WTC11 (cell line): ENCODE measurements at regions not wholly inside any gene's neighbourhood (a gene's known extent, or its start where the extent isn't known, plus 50 kb on each side); places are given as distances from the start of the nearest gene placed in this dataset.

Experiments used
- ATAC-seq: fragments of 200-7000 bp; cut with Tn5 transposase; 2 replicates; pipeline ENCODE4 v1.10.0; 2021; ENCODE audit warnings: mild to moderate bottlenecking, moderate library complexity
- CTCF ChIA-PET: fragments of 300-600 bp; sonication (Branson Sonifier 250); formaldehyde crosslinking; loops from one replicate; lab custom pipeline; 2021; ENCODE audit warnings: antibody characterized with exemption; lab: Charles Lee
- POLR2A ChIA-PET: fragments of 350-600 bp; sonication (Branson Sonifier 250); formaldehyde crosslinking; loops from one replicate; lab custom pipeline; 2021; ENCODE audit warnings: antibody characterized with exemption; lab: Charles Lee
- DNase-seq: peaks from one replicate; pipeline ENCODE4 v3.0.0; 2021; ENCODE audit warnings: low spot score
- H3K27ac Mint-ChIP-seq: 2 replicates; pipeline ENCODE4 v1.8.0; 2021; ENCODE audit warnings: mixed read lengths
- H3K27me3 Mint-ChIP-seq: 2 replicates; pipeline ENCODE4 v1.8.0; 2021; ENCODE audit warnings: low read depth, mild to moderate bottlenecking, moderate library complexity, mixed read lengths
- H3K36me3 Mint-ChIP-seq: 2 replicates; pipeline ENCODE4 v1.8.0; 2021; ENCODE audit warnings: mixed read lengths
- H3K4me1 Mint-ChIP-seq: 2 replicates; pipeline ENCODE4 v1.8.0; 2022; ENCODE audit warnings: mixed read lengths
- H3K4me3 Mint-ChIP-seq: 2 replicates; pipeline ENCODE4 v1.8.0; 2021; ENCODE audit warnings: mild to moderate bottlenecking, moderate library complexity, mixed read lengths
- H3K9me3 Mint-ChIP-seq: 2 replicates; pipeline ENCODE4 v1.8.0; 2021; ENCODE audit warnings: mixed read lengths
- ATF1 ChIP-seq: sonication (generic); formaldehyde crosslinking; IDR thresholded peaks from 2 replicates; pipeline ENCODE4 v1.8.1; 2023; ENCODE audit warnings: mild to moderate bottlenecking, moderate library complexity, missing genetic modification reagents
- EMX1 ChIP-seq: fragments of 250-450 bp; sonication (Bioruptor Pico); IDR thresholded peaks from 2 replicates; pipeline ENCODE4 v1.8.0; 2021; ENCODE audit warnings: mild to moderate bottlenecking
- NFYB ChIP-seq: sonication (generic); formaldehyde crosslinking; conservative IDR thresholded peaks from 2 replicates; pipeline ENCODE4 v1.8.0; 2022; ENCODE audit warnings: low read depth, missing genetic modification reagents
- NR3C1 ChIP-seq: sonication (generic); formaldehyde crosslinking; conservative IDR thresholded peaks from 2 replicates; pipeline ENCODE4 v1.8.1; 2023; ENCODE audit warnings: low read depth, mild to moderate bottlenecking, missing genetic modification reagents
- RELA ChIP-seq: sonication (generic); formaldehyde crosslinking; IDR thresholded peaks from 2 replicates; pipeline ENCODE4 v1.8.1; 2022; ENCODE audit warnings: missing genetic modification reagents, mild to moderate bottlenecking, borderline replicate concordance
- TCF7 ChIP-seq: sonication (generic); formaldehyde crosslinking; IDR thresholded peaks from 2 replicates; pipeline ENCODE4 v1.8.0; 2022; ENCODE audit warnings: mild to moderate bottlenecking, low read depth, missing genetic modification reagents, moderate library complexity
- ZNF138 ChIP-seq: sonication (generic); formaldehyde crosslinking; conservative IDR thresholded peaks from 2 replicates; pipeline ENCODE4 v1.8.1; 2022; ENCODE audit warnings: mild to moderate bottlenecking, moderate library complexity, missing genetic modification reagents
- ZNF219 ChIP-seq: sonication (generic); formaldehyde crosslinking; IDR thresholded peaks from 2 replicates; pipeline ENCODE4 v1.8.0; 2023; ENCODE audit warnings: missing genetic modification reagents, mild to moderate bottlenecking, borderline replicate concordance
- ZNF263 ChIP-seq: sonication (generic); formaldehyde crosslinking; IDR thresholded peaks from 2 replicates; pipeline ENCODE4 v1.8.1; 2022; ENCODE audit warnings: low read depth, mild to moderate bottlenecking, moderate library complexity, missing genetic modification reagents
- TF ChIP-seq, protein P1 (sequence below): sonication (generic); formaldehyde crosslinking; IDR thresholded peaks from 2 replicates; pipeline ENCODE4 v1.8.1; 2022; ENCODE audit warnings: missing genetic modification reagents, borderline replicate concordance
- TF ChIP-seq, protein P2 (sequence below): sonication (generic); formaldehyde crosslinking; IDR thresholded peaks from 2 replicates; pipeline ENCODE4 v1.8.1; 2022; ENCODE audit warnings: low read depth, mild to moderate bottlenecking, moderate library complexity, missing genetic modification reagents, borderline replicate concordance
- TF ChIP-seq, protein P3 (sequence below): fragments of 250-450 bp; sonication (Bioruptor Pico); IDR thresholded peaks from 2 replicates; pipeline ENCODE4 v1.9.0; 2021; ENCODE audit warnings: mild to moderate bottlenecking
- TF ChIP-seq, protein P4 (sequence below): fragments of 250-450 bp; sonication (Bioruptor Pico); IDR thresholded peaks from 2 replicates; pipeline ENCODE4 v1.8.0; 2021; ENCODE audit warnings: mild to moderate bottlenecking
- TF ChIP-seq, protein P5 (sequence below): sonication (generic); formaldehyde crosslinking; IDR thresholded peaks from 2 replicates; pipeline ENCODE4 v1.8.1; 2022; ENCODE audit warnings: low read depth, missing genetic modification reagents, borderline replicate concordance
- TF ChIP-seq, protein P6 (sequence below): sonication (generic); formaldehyde crosslinking; IDR thresholded peaks from 2 replicates; pipeline ENCODE4 v1.8.0; 2022; ENCODE audit warnings: mild to moderate bottlenecking, missing genetic modification reagents
- TF ChIP-seq, protein P7 (sequence below): sonication (generic); formaldehyde crosslinking; IDR thresholded peaks from 2 replicates; pipeline ENCODE4 v1.8.1; 2022; ENCODE audit warnings: mild to moderate bottlenecking, missing genetic modification reagents, moderate library complexity, borderline replicate concordance

DNA sequence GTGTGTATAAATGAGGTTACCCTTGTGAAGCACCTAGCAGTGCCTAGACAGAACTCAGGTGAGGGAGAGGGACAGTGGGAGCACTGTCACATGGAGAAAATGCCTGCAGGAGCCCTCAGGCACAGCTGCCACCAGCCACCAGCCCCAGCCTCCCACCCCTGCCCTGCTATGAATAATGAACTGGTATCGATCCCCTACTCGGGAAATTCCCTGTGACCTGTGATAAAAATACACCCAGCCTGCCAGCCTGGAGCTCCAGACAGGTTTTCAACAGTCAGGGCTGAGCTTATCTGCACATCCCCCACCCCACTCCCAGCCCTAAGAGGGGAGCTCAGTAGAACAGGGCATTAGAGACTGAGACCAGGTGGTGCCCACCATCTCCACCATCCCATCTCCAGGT lies 159.6 kb upstream of the PJA1 start:
- POLR2A ChIA-PET = no interaction called here
- no peak for TF ChIP-seq ZNF219 (CRISPR knock-in tag)
- Mint-ChIP-seq H3K9me3 (no peaks in the 10 kb centered on the region), H3K27ac (no peak overlapping the region), H3K4me1 (peaks cover 9% of the 10 kb centered on the region), H3K4me3 (no peak overlapping the region), H3K36me3 (no peaks in the 10 kb centered on the region), H3K27me3 (peaks cover 2% of the 10 kb centered on the region; the same call in 1 of the 2 replicates)
- CTCF ChIA-PET = interaction anchor here (0.9 to 1.7 kb wide), 2 partner anchors 35 to 63 kb away, joined by 3 to 5 read pairs; no protein-coding TSS in a partner anchor
- DNase-seq (no peak), ATAC-seq (no peak)

DNA sequence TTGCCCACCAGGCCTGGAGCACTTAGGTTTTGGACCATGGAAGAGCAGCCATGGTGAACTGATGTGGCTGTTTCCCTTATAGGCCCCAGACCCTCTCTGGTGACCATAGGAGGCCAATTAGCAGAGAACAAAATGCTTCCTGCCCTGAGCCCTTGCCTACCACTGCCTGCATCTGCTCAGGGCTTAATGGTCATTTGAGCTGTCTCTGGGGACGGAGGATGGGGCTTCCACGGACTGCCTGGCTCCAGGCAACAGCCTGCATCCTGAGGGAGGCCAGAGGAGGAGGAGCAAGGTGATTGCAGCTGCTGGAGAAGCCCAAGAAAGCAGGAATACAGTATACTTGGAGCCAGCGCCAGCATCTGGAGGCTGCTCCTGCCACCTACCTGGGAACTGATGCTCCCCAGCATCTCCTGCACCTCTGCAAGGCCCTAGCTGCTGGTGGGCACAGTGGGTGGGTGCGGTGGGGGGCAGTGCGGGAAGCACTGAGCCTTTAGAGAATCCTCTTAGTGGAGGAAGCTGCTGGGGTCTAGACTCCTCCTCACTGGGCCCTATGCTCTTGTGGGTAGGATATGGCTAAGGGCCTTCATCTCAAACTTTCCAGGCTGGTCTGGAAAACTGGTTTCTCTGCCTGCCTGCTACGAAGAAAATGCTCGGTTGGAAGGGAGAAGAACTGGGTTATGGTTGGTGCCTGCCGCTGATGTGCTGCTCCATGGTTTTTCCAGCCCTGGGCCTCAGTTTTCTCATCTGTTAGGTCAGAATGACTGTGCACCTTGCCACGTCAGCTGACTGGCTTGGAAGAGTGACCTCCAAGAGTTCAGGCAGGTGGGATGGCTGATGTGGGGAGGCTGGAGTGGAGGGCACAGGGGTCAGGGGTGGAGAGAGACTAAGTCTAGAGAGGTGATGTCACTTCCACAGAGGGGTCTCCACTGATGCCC lies 158.8 kb upstream of the PJA1 start:
- Mint-ChIP-seq H3K4me3 (no peak overlapping the region), H3K9me3 (no peaks in the 10 kb centered on the region), H3K36me3 (no peaks in the 10 kb centered on the region)
- CTCF ChIA-PET = interaction anchor here (1.2 to 1.7 kb wide), 2 partner anchors 34 to 64 kb away, joined by 5 read pairs; no protein-coding TSS in a partner anchor
- POLR2A ChIA-PET = no interaction called here
- TF ChIP-seq RELA (CRISPR knock-in tag) (no peak), EMX1 (CRISPR knock-in tag) (no peak), ATF1 (CRISPR knock-in tag) (no peak), NFYB (no peak), ZNF263 (CRISPR knock-in tag) (no peak)
- TF ChIP-seq, protein P1, sequence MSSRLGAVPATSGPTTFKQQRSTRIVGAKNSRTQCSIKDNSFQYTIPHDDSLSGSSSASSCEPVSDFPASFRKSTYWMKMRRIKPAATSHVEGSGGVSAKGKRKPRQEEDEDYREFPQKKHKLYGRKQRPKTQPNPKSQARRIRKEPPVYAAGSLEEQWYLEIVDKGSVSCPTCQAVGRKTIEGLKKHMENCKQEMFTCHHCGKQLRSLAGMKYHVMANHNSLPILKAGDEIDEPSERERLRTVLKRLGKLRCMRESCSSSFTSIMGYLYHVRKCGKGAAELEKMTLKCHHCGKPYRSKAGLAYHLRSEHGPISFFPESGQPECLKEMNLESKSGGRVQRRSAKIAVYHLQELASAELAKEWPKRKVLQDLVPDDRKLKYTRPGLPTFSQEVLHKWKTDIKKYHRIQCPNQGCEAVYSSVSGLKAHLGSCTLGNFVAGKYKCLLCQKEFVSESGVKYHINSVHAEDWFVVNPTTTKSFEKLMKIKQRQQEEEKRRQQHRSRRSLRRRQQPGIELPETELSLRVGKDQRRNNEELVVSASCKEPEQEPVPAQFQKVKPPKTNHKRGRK = no peak
- TF ChIP-seq, all 79 proteins: peak for 0
- H3K27me3 Mint-ChIP-seq = peaks cover 2% of the 10 kb centered on the region; the same call in 1 of the 2 replicates
- ATAC-seq = no peak; the same call in none of the 2 replicates
- DNase-seq = no peak
- H3K4me1 Mint-ChIP-seq = peaks cover 17% of the 10 kb centered on the region
- H3K27ac Mint-ChIP-seq = no peak overlapping the region

DNA sequence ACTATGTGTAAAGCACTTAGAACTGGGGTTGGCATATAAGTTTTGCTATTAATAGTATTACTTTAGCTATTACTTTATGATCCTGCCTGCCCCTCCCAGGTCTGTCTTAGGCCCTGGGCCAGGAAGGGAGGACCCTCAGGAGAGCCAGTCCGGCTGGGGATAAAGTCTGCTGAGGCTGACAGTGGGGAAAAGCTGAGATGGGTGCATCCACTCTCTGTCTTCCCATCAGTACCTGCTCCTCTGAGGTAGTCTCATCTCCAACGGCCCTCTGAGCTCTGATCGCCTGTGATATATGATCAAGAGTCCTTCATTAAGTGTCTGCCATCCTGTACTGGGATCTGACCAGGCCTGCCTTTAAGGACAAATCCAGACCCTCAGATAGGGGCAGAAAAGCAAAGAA lies 156.5 kb upstream of the PJA1 start:
- H3K9me3 Mint-ChIP-seq = no peaks in the 10 kb centered on the region

More for the DNA sequence above, 156.5 kb upstream of the PJA1 start:
- H3K36me3 Mint-ChIP-seq = no peaks in the 10 kb centered on the region
- ATAC-seq (no peak), DNase-seq (no peak)
- H3K27me3 Mint-ChIP-seq = peaks cover 2% of the 10 kb centered on the region; the same call in 1 of the 2 replicates
- H3K4me3 Mint-ChIP-seq = no peak overlapping the region
- peaks cover 36% of the 10 kb centered on the region for H3K4me1 Mint-ChIP-seq
- ChIA-PET POLR2A (no interaction called here), CTCF (no interaction called here)
- TF ChIP-seq ZNF138 (CRISPR knock-in tag) (no peak), TCF7 (CRISPR knock-in tag) (no peak), NFYB (no peak), NR3C1 (no peak)
- TF ChIP-seq, protein P2, sequence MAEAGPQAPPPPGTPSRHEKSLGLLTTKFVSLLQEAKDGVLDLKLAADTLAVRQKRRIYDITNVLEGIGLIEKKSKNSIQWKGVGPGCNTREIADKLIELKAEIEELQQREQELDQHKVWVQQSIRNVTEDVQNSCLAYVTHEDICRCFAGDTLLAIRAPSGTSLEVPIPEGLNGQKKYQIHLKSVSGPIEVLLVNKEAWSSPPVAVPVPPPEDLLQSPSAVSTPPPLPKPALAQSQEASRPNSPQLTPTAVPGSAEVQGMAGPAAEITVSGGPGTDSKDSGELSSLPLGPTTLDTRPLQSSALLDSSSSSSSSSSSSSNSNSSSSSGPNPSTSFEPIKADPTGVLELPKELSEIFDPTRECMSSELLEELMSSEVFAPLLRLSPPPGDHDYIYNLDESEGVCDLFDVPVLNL (CRISPR knock-in tag) = no peak
- TF ChIP-seq, protein P3, sequence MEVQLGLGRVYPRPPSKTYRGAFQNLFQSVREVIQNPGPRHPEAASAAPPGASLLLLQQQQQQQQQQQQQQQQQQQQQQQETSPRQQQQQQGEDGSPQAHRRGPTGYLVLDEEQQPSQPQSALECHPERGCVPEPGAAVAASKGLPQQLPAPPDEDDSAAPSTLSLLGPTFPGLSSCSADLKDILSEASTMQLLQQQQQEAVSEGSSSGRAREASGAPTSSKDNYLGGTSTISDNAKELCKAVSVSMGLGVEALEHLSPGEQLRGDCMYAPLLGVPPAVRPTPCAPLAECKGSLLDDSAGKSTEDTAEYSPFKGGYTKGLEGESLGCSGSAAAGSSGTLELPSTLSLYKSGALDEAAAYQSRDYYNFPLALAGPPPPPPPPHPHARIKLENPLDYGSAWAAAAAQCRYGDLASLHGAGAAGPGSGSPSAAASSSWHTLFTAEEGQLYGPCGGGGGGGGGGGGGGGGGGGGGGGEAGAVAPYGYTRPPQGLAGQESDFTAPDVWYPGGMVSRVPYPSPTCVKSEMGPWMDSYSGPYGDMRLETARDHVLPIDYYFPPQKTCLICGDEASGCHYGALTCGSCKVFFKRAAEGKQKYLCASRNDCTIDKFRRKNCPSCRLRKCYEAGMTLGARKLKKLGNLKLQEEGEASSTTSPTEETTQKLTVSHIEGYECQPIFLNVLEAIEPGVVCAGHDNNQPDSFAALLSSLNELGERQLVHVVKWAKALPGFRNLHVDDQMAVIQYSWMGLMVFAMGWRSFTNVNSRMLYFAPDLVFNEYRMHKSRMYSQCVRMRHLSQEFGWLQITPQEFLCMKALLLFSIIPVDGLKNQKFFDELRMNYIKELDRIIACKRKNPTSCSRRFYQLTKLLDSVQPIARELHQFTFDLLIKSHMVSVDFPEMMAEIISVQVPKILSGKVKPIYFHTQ (CRISPR knock-in tag) = no peak
- TF ChIP-seq, protein P4, sequence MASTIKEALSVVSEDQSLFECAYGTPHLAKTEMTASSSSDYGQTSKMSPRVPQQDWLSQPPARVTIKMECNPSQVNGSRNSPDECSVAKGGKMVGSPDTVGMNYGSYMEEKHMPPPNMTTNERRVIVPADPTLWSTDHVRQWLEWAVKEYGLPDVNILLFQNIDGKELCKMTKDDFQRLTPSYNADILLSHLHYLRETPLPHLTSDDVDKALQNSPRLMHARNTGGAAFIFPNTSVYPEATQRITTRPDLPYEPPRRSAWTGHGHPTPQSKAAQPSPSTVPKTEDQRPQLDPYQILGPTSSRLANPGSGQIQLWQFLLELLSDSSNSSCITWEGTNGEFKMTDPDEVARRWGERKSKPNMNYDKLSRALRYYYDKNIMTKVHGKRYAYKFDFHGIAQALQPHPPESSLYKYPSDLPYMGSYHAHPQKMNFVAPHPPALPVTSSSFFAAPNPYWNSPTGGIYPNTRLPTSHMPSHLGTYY = no peak
- TF ChIP-seq, protein P5, sequence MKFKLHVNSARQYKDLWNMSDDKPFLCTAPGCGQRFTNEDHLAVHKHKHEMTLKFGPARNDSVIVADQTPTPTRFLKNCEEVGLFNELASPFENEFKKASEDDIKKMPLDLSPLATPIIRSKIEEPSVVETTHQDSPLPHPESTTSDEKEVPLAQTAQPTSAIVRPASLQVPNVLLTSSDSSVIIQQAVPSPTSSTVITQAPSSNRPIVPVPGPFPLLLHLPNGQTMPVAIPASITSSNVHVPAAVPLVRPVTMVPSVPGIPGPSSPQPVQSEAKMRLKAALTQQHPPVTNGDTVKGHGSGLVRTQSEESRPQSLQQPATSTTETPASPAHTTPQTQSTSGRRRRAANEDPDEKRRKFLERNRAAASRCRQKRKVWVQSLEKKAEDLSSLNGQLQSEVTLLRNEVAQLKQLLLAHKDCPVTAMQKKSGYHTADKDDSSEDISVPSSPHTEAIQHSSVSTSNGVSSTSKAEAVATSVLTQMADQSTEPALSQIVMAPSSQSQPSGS (CRISPR knock-in tag) = no peak
- TF ChIP-seq, protein P6, sequence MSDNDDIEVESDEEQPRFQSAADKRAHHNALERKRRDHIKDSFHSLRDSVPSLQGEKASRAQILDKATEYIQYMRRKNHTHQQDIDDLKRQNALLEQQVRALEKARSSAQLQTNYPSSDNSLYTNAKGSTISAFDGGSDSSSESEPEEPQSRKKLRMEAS (CRISPR knock-in tag) = no peak
- TF ChIP-seq, protein P7, sequence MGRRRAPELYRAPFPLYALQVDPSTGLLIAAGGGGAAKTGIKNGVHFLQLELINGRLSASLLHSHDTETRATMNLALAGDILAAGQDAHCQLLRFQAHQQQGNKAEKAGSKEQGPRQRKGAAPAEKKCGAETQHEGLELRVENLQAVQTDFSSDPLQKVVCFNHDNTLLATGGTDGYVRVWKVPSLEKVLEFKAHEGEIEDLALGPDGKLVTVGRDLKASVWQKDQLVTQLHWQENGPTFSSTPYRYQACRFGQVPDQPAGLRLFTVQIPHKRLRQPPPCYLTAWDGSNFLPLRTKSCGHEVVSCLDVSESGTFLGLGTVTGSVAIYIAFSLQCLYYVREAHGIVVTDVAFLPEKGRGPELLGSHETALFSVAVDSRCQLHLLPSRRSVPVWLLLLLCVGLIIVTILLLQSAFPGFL (CRISPR knock-in tag) = no peak
- H3K27ac Mint-ChIP-seq = no peak overlapping the region
